Endothelial cell of umbilical vein (primary cell): ENCODE measurements at regions not wholly inside any gene's neighbourhood (a gene's known extent, or its start where the extent isn't known, plus 50 kb on each side); places are given as distances from the start of the nearest gene placed in this dataset.

Source experiments
- CTCF ChIP-seq, 2 donors: IDR thresholded peaks; 1 replicate in 1 of 2; 2 replicates in 1 of 2; pipeline ENCODE4 v1.5.1; 2011; ENCODE audit warnings: low read length in 2 of 2, mild to moderate bottlenecking in 2 of 2, moderate library complexity in 2 of 2, control low read depth in 1 of 2, inconsistent platforms in 1 of 2, low read depth in 1 of 2; ENCODE audit not compliant: insufficient read depth in 1 of 2; ENCODE audit errors: extremely low read depth in 1 of 2
- EZH2 ChIP-seq: IDR thresholded peaks from 2 replicates; pipeline ENCODE4 v1.6.1; 2012; ENCODE audit warnings: borderline replicate concordance, low read depth, mild to moderate bottlenecking, moderate library complexity, low read length, inconsistent platforms; ENCODE audit not compliant: severe bottlenecking
- FOS ChIP-seq: IDR thresholded peaks from 2 replicates; pipeline ENCODE4 v1.6.1; 2011; ENCODE audit warnings: mild to moderate bottlenecking, low read length, moderate library complexity, borderline replicate concordance; ENCODE audit not compliant: insufficient read depth
- GATA2 ChIP-seq: IDR thresholded peaks from 2 replicates; pipeline ENCODE4 v1.7.0; 2011; ENCODE audit warnings: low read depth, mild to moderate bottlenecking, moderate library complexity, mixed read lengths, low read length; ENCODE audit not compliant: insufficient read length, insufficient read depth
- JUN ChIP-seq: IDR thresholded peaks from 2 replicates; pipeline ENCODE4 v1.6.1; 2011; ENCODE audit warnings: borderline replicate concordance, low read depth; ENCODE audit not compliant: insufficient read length, insufficient read depth
- POLR2A ChIP-seq: IDR thresholded peaks from 2 replicates; pipeline ENCODE4 v1.6.1; 2012; ENCODE audit warnings: low read depth, mild to moderate bottlenecking, control low read depth, low read length
- POLR2AphosphoS5 ChIP-seq: IDR thresholded peaks from 2 replicates; pipeline ENCODE4 v1.6.1; 2012; ENCODE audit warnings: low read depth, mild to moderate bottlenecking, control low read depth, low read length, moderate library complexity; ENCODE audit not compliant: insufficient read depth

GRCh38 chr4:164508097-164508496, 245.8 kb upstream of the SMIM31 start:
- TF ChIP-seq FOS (no peak), CTCF (IDR thresholded peaks at IDR 0.05; ENCODE audit: extremely low read depth in 1 of 2, insufficient read depth in 1 of 2, low read depth in 1 of 2, low read length in 2 of 2) (no peak), POLR2A (no peak), EZH2 (no peak), GATA2 (no peak), POLR2AphosphoS5 (no peak), JUN (no peak)
